HG03354 (cell line): ENCODE measurements at regions not wholly inside any gene's neighbourhood (a gene's known extent, or its start where the extent isn't known, plus 50 kb on each side); places are given as distances from the start of the nearest gene placed in this dataset.

Source experiments
- ATAC-seq: cut with Tn5 transposase; IDR thresholded peaks from one replicate; pipeline ENCODE4 v1.9.1; 2021; ENCODE audit warnings: mild to moderate bottlenecking; ENCODE audit not compliant: unreplicated experiment, poor library complexity, severe bottlenecking

- ATAC-seq: no peak
Observed at GRCh38 chr2:82307511-82307910, 2003.0 kb upstream of the LRRTM1 start.

DNA sequence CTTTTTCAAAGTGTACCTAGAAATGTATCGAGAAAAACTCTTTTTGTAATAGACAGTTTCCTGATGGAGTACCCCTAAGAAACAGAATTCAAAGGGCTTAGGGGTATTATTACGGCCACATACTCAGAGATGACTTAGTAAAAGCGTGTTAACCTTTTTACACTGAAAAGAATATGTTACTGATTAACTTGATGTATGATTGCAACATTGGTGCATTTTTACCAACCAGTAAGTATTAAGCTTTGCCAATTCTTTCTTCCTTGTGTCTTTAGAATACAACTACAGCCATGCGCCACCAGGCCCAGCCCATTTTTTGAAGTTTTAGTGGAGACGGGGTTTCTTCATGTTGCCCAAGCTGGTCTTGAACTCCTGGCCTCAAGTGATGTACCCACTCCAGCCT is 1997.0 kb upstream of the LRRTM1 start:
- ATAC-seq: no peak

DNA sequence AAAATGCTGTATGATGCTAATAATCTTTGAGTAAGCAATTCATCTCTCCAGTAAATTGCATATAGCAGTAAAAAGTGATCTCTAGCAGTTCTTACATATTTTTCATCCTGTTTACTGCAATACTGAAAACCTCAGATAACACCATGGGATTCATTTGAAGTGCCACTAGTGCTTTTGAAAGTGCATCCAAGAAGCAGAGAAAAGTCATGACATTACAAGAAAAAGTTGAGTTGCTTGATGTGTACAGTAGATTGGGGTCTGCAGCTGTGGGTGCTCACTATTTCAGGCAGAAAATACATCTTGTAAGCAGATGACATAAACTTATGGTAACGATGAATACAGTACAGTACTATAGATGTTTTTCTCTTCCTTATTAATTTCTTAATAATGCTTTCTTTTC is 1984.9 kb upstream of the LRRTM1 start:
- ATAC-seq: no peak

GRCh38 chr2:82283075-82283474 is 1978.5 kb upstream of the LRRTM1 start:
- ATAC-seq: no peak

GRCh38 chr2:82282111-82282882 is 1977.7 kb upstream of the LRRTM1 start:
- no peak for ATAC-seq

DNA sequence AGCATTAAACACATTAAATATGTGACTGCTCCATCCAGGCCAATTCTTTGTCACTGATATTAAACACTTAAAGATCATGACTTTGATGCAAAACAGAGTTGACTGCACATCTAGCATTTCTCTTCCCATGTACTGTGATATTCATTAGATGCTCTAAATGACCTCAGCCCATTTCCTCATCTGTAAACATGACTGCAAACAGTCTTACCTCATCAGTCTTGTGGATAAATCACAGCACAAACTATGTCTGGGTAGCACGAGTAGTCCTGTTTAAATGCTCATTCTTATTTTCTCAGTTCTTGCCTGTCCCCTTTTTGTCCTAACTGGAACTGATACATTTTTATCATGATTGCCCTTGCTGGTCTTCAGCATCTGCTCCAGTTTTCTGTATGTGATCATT is 1974.8 kb upstream of the LRRTM1 start:
- no peak for ATAC-seq

DNA sequence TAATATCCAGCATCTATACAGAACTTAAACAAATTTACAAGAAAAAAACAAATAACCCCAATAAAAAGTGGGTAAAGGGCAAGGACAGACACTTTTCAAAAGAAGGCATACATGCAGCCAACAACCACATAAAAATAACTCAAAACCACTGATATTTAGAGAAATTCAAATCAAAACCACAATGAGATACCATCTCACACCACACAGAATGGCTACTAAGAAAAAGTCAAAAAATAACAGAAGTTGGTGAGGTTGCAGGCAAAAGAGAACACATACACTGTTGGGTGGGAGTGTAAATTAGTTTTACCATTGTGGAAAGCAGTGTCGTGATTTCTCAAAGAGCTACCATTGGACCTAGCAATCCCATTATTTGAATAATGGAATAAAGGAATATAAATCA is 1973.9 kb upstream of the LRRTM1 start:
- ATAC-seq: no peak

GRCh38 chr2:82275599-82275998 is 1971.0 kb upstream of the LRRTM1 start:
- ATAC-seq: no peak

DNA sequence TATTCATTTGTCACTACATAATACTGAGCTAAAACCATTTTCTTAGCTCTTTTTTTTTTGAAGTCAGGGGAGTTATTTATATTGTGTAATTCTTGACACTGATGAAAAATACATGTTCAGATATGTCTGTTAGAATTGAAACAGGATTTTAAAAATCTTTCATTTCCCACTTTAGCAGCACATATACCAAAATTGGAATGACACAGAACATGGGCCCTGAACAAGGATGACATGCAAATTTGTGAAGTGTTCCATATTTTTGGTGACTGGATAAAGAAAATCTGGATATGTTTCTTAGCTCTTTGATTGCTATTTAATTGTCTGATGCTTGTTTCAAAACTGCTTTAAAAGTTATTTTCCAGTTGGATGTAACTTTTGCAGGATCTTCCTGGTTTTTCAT is 1963.9 kb upstream of the LRRTM1 start:
- no peak for ATAC-seq

- ATAC-seq: no peak
Observed at GRCh38 chr2:82260521-82260920, 1956.0 kb upstream of the LRRTM1 start.

GRCh38 chr2:82259551-82259950 is 1955.0 kb upstream of the LRRTM1 start:
- no peak for ATAC-seq

DNA sequence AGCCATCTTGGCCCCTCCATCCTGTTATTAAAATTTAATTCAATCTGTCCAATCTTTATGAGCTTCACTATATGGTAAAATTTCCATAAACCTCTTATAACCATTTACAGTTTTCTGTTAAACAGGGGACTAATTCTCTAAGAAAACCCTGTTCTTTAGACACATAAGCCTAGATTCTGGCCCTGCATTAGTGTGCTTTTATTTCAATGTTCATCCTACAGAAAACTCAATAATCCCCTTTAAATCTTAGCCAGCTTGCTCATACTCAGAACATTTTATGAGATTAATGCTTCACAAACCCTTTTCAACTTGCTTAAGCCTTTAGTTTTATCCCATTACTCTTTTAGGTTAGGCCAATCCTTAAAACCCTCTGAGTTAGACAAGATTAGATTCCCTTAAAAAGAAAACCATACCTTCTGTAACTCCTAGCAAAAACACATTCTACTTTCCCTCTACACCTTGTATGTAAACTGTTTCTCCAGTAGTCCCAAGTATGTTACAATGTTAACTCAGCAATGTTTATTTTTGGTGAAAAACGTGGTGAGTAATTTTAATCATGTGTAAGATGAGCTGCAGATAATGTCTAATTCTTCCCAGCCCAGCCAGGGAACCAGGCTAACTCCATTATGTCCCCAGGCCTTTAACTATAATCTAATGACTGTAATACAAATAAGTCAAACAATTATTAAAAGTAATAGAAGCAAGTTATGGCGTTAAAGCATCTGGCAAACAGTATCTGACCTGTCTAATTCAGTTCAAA is 1953.4 kb upstream of the LRRTM1 start:
- no peak for ATAC-seq

GRCh38 chr2:82256983-82257632 is 1952.6 kb upstream of the LRRTM1 start:
- ATAC-seq: no peak

GRCh38 chr2:82256288-82256687 is 1951.7 kb upstream of the LRRTM1 start:
- no peak for ATAC-seq

GRCh38 chr2:82254728-82255127 is 1950.2 kb upstream of the LRRTM1 start:
- no peak for ATAC-seq

- no peak for ATAC-seq
Observed at GRCh38 chr2:82246220-82246775, 1941.7 kb upstream of the LRRTM1 start.

DNA sequence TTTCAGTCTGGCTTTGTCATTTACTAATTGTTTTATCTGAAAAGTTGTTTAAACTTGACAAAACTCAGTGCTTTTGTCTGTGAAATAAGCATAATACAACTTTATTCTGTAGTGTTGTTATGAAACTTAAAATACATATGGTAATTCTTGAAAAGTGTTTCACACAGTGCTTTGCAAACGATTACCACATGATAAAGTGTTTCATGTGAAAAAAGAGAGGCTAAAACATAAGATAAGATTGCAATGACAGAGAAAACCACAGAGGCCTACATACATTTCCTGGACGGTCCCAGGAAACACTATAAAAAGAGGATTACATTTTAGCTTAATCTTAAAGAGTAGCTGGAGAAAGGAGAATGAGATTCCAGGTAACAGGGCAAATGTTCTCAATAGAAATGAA is 1934.6 kb upstream of the LRRTM1 start:
- no peak for ATAC-seq

GRCh38 chr2:82237994-82238662 is 1933.6 kb upstream of the LRRTM1 start:
- ATAC-seq: no peak

DNA sequence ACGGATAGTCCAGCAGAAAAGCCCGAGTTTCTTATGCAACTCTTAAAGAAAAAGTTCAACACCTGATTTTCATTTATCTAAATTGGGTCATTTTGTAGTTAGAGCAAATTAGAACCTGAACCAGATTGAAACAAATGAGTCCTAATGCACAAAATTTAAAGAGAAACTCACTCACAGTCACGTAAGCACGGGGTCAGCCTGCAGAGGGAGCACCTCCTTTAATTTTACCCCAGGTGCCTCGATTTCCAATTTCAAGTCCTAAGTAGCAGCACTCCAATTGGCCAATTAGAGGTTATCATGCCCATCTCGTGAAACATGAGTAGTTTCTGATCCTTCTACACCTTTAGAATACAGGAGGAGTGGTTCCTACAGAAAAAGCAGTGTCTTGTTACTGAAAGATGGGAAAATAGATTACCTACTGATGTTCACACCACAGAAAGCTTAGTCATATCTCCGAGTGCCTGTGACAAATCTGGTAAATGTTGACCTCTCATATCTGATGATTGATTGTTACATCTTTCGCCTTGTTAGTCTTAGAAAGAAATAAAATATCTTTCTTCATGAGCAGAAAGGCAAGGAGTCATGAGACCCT is 1929.8 kb upstream of the LRRTM1 start:
- ATAC-seq: no peak

DNA sequence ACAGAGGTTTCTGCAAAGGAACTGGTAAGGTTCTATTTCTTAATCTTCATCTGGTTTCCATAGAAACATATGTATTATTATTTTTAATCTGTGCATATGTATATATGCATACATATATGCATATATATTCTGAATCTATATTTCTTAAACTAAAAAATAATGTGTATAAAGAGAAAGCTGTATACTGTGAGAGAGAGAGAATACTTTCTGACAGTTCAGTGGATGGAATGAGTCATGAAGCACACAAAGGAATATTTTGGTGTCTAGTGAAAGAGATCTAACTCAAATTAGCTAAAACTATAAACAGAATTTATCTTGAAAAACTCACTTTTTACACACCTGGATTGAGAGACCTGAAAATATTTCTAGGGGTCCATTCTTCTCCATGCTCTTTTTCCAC is 1929.3 kb upstream of the LRRTM1 start:
- no peak for ATAC-seq
